OCI-LY7 (cell line): ENCODE measurements at regions not wholly inside any gene's neighbourhood (a gene's known extent, or its start where the extent isn't known, plus 50 kb on each side); places are given as distances from the start of the nearest gene placed in this dataset.

Source experiments
- BruUV-seq: library from RNA; stranded (reverse); fragments of 400-500 nt; replicated peaks from 2 replicates; lab custom pipeline; 2021; lab: Mats Ljungman, UMichigan
- CTCF ChIA-PET: fragments of 300-600 bp; sonication (Branson Sonifier 250); formaldehyde crosslinking; loops from one replicate; lab custom pipeline; 2022; ENCODE audit warnings: antibody characterized with exemption; ENCODE audit not compliant: unreplicated experiment; lab: Charles Lee
- POLR2A ChIA-PET: fragments of 300-600 bp; sonication (Branson Sonifier 250); formaldehyde crosslinking; loops from one replicate; lab custom pipeline; 2022; ENCODE audit warnings: antibody characterized with exemption; lab: Charles Lee
- DNase-seq: peaks from one replicate; pipeline ENCODE4 v3.0.0-alpha.2; 2015; ENCODE audit warnings: low spot score
- H2AFZ ChIP-seq: fragments of 200-600 bp; sonication (generic), shearing (Covaris generic); 2 replicates; pipeline ENCODE4 v1.6.1; 2014; ENCODE audit warnings: mild to moderate bottlenecking, antibody characterized with exemption, low read length, moderate library complexity
- H3K27ac ChIP-seq: fragments of 200-600 bp; sonication (generic); 2 replicates; pipeline ENCODE4 v1.5.1; 2014; ENCODE audit warnings: mixed run types, low read depth, mild to moderate bottlenecking, moderate library complexity, low read length, inconsistent platforms; ENCODE audit not compliant: poor library complexity, severe bottlenecking
- H3K36me3 ChIP-seq: fragments of 200-600 bp; sonication (generic); 2 replicates; pipeline ENCODE4 v1.6.1; 2014; ENCODE audit warnings: mild to moderate bottlenecking, antibody characterized with exemption, low read length, moderate library complexity, mixed read lengths; ENCODE audit not compliant: insufficient read depth
- H3K4me1 ChIP-seq: fragments of 200-600 bp; sonication (generic); 2 replicates; pipeline ENCODE4 v1.5.1; 2014; ENCODE audit warnings: mild to moderate bottlenecking, low read length; ENCODE audit not compliant: insufficient read depth, poor library complexity, severe bottlenecking
- H3K4me2 ChIP-seq: fragments of 200-600 bp; sonication (generic); 2 replicates; pipeline ENCODE4 v1.6.1; 2014; ENCODE audit warnings: mild to moderate bottlenecking, low read length
- H3K4me3 ChIP-seq: fragments of 200-600 bp; sonication (generic); 2 replicates; pipeline ENCODE4 v1.5.1; 2014; ENCODE audit warnings: mild to moderate bottlenecking, low read depth, low read length; ENCODE audit not compliant: poor library complexity, severe bottlenecking
- H3K79me2 ChIP-seq: fragments of 200-600 bp; sonication (generic); 2 replicates; pipeline ENCODE4 v1.6.1; 2016; ENCODE audit warnings: low read depth, mild to moderate bottlenecking, low read length, moderate library complexity, mixed read lengths; ENCODE audit not compliant: insufficient read depth
- H3K9me2 ChIP-seq: fragments of 200-600 bp; sonication (generic); 2 replicates; pipeline ENCODE4 v1.6.1; 2016; ENCODE audit warnings: mild to moderate bottlenecking, low read length, mixed read lengths; ENCODE audit not compliant: insufficient read depth
- H3K9me3 ChIP-seq: fragments of 200-600 bp; sonication (generic); 2 replicates; pipeline ENCODE4 v1.6.1; 2014; ENCODE audit warnings: mild to moderate bottlenecking, mixed run types, low read length, mixed read lengths
- H4K20me1 ChIP-seq: fragments of 200-600 bp; sonication (generic); 2 replicates; pipeline ENCODE4 v1.6.1; 2014; ENCODE audit warnings: mild to moderate bottlenecking, antibody characterized with exemption, low read length, moderate library complexity, mixed read lengths; ENCODE audit not compliant: insufficient read depth
- CTCF ChIP-seq: fragments of 200-600 bp; sonication (generic); conservative IDR thresholded peaks from 2 replicates; pipeline ENCODE4 v1.5.1; 2014; ENCODE audit warnings: mild to moderate bottlenecking, antibody characterized with exemption, low read length, moderate library complexity, mixed read lengths
- EZH2phosphoT487 ChIP-seq: fragments of 200-600 bp; sonication (generic); IDR thresholded peaks from 2 replicates; pipeline ENCODE4 v1.6.1; 2018; ENCODE audit warnings: low read depth, borderline replicate concordance, mild to moderate bottlenecking, mixed run types, antibody characterized with exemption, low read length, moderate library complexity, mixed read lengths
- intact Hi-C: fragments of 100-400 bp; cut with micrococcal nuclease; formaldehyde crosslinking; loops from one replicate; pipeline ENCODE4 v1.10.0; 2022; ENCODE audit not compliant: unreplicated experiment

- H4K20me1 ChIP-seq: no peaks in the 10 kb centered on the region
- ChIA-PET CTCF (no interaction called here), POLR2A (no interaction called here)
- intact Hi-C loops: no loop called here
- no TSS peak for BruUV-seq
- peaks cover 9% of the 10 kb centered on the region for H3K4me1 ChIP-seq
- TF ChIP-seq EZH2phosphoT487: no peak
- no peak for TF ChIP-seq CTCF
- H2AFZ ChIP-seq: no peak overlapping the region
- H3K4me2 ChIP-seq: no peak overlapping the region
- no peak for DNase-seq
- no peaks in the 10 kb centered on the region for H3K9me3 ChIP-seq
- H3K9me2 ChIP-seq: no peaks in the 10 kb centered on the region
- no peaks in the 10 kb centered on the region for H3K36me3 ChIP-seq
- H3K79me2 ChIP-seq: no peaks in the 10 kb centered on the region
- no peak overlapping the region for H3K27ac ChIP-seq
- H3K4me3 ChIP-seq: no peak overlapping the region
Observed at GRCh38 chrX:42096265-42096920, 173.0 kb upstream of the CASK start.

- peak overlapping the region; percentile 74 for H2AFZ ChIP-seq
- DNase-seq: peak; percentile 5
- POLR2A ChIA-PET: no interaction called here
Observed at GRCh38 chrX:42094218-42094617, 170.9 kb upstream of the CASK start.

More at GRCh38 chrX:42094218-42094617, 170.9 kb upstream of the CASK start:
- no peaks in the 10 kb centered on the region for H4K20me1 ChIP-seq
- no peaks in the 10 kb centered on the region for H3K36me3 ChIP-seq
- H3K4me2 ChIP-seq: peak overlapping the region; percentile 41; the same call in 1 of the 2 replicates
- peaks cover 9% of the 10 kb centered on the region for H3K4me1 ChIP-seq
- TF ChIP-seq EZH2phosphoT487: no peak
- TF ChIP-seq CTCF: no peak
- no TSS peak for BruUV-seq
- intact Hi-C loops: no loop called here
- no peaks in the 10 kb centered on the region for H3K9me2 ChIP-seq
- no peaks in the 10 kb centered on the region for H3K79me2 ChIP-seq
- H3K4me3 ChIP-seq: no peak overlapping the region
- H3K9me3 ChIP-seq: no peaks in the 10 kb centered on the region
- CTCF ChIA-PET: no interaction called here
- H3K27ac ChIP-seq: no peak overlapping the region
